ENCODE measurements at regions not wholly inside any gene's neighbourhood (a gene's known extent, or its start where the extent isn't known, plus 50 kb on each side); places are given as distances from the start of the nearest gene placed in this dataset.

GRCh38 chr4:26048950-26049349, 134.9 kb downstream of the SMIM20 start:
- Histone ChIP-seq H3K4me3 (replicated peaks; ENCODE audit: insufficient read depth, low read length) (no peak overlapping the region), H3K27ac (replicated peaks) (no peak overlapping the region)
- TF ChIP-seq REST (IDR thresholded peaks at IDR 0.05; ENCODE audit: insufficient replicate concordance, low read depth) = no peak
- TF ChIP-seq SPI1 (IDR thresholded peaks at IDR 0.05; ENCODE audit: borderline replicate concordance, low read depth) = no peak
- TF ChIP-seq, protein P1, sequence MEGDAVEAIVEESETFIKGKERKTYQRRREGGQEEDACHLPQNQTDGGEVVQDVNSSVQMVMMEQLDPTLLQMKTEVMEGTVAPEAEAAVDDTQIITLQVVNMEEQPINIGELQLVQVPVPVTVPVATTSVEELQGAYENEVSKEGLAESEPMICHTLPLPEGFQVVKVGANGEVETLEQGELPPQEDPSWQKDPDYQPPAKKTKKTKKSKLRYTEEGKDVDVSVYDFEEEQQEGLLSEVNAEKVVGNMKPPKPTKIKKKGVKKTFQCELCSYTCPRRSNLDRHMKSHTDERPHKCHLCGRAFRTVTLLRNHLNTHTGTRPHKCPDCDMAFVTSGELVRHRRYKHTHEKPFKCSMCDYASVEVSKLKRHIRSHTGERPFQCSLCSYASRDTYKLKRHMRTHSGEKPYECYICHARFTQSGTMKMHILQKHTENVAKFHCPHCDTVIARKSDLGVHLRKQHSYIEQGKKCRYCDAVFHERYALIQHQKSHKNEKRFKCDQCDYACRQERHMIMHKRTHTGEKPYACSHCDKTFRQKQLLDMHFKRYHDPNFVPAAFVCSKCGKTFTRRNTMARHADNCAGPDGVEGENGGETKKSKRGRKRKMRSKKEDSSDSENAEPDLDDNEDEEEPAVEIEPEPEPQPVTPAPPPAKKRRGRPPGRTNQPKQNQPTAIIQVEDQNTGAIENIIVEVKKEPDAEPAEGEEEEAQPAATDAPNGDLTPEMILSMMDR (IDR thresholded peaks at IDR 0.05; ENCODE audit: insufficient read depth, low read length) = no peak
- no peak for TF ChIP-seq POLR2AphosphoS5 (IDR thresholded peaks at IDR 0.05; ENCODE audit: low read depth)
- TF ChIP-seq GABPA (IDR thresholded peaks at IDR 0.05; ENCODE audit: low read depth) = no peak

DNA sequence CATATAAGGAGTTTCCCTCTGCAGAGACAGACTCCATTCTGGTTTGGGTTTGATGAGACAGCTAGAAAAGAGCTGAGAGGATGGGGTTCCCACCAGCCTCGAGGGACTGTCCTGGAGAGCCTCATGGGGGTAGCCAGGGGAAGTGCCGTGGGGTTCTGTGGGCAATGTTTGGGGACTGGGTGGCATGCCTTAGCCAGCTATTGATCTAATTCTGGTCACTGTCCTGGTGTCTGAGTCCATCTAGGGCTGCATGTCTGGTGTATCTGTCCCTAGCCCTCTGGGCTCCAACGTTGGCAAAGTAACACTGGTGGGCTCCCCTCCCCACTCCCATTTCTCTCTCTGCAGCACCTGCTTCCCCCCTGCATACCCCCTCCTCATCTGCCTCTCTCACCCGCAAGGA, 135.4 kb downstream of the SMIM20 start:
- Histone ChIP-seq H3K4me3 (replicated peaks; ENCODE audit: insufficient read depth, low read length) (no peak overlapping the region), H3K27ac (replicated peaks) (no peak overlapping the region), H3K27me3 (ENCODE audit: insufficient read depth, poor library complexity, severe bottlenecking) (no peaks in the 10 kb centered on the region)
- DNase-seq (ENCODE audit: low read depth in 1 of 2, low spot score in 1 of 2) = no peak
- no peak for TF ChIP-seq SPI1 (IDR thresholded peaks at IDR 0.05; ENCODE audit: borderline replicate concordance, low read depth)
- TF ChIP-seq POLR2AphosphoS5 (IDR thresholded peaks at IDR 0.05; ENCODE audit: low read depth) = no peak
- TF ChIP-seq REST (IDR thresholded peaks at IDR 0.05; ENCODE audit: insufficient replicate concordance, low read depth) = no peak
- TF ChIP-seq, protein P1 (IDR thresholded peaks at IDR 0.05; ENCODE audit: insufficient read depth, low read length) = no peak
- no peak for TF ChIP-seq GABPA (IDR thresholded peaks at IDR 0.05; ENCODE audit: low read depth)

More at GRCh38 chr4:26048950-26049349, 134.9 kb downstream of the SMIM20 start:
- no peak for DNase-seq (ENCODE audit: low read depth in 1 of 2, low spot score in 1 of 2)
- H3K27me3 ChIP-seq (ENCODE audit: insufficient read depth, poor library complexity, severe bottlenecking) = no peaks in the 10 kb centered on the region

- TF ChIP-seq REST (IDR thresholded peaks at IDR 0.05; ENCODE audit: insufficient replicate concordance, low read depth) = no peak
- TF ChIP-seq POLR2AphosphoS5 (IDR thresholded peaks at IDR 0.05; ENCODE audit: low read depth) = no peak
- TF ChIP-seq SPI1 (IDR thresholded peaks at IDR 0.05; ENCODE audit: borderline replicate concordance, low read depth) = no peak
- TF ChIP-seq, protein P1 (IDR thresholded peaks at IDR 0.05; ENCODE audit: insufficient read depth, low read length) = no peak
- TF ChIP-seq GABPA (IDR thresholded peaks at IDR 0.05; ENCODE audit: low read depth) = no peak
- Histone ChIP-seq H3K4me3 (replicated peaks; ENCODE audit: insufficient read depth, low read length) (no peak overlapping the region), H3K27me3 (ENCODE audit: insufficient read depth, poor library complexity, severe bottlenecking) (no peaks in the 10 kb centered on the region), H3K27ac (replicated peaks) (no peak overlapping the region)
- no peak for DNase-seq (ENCODE audit: low read depth in 1 of 2, low spot score in 1 of 2)
Observed at GRCh38 chr4:26050212-26050643, 136.2 kb downstream of the SMIM20 start.

Measured in HL-60 (cell line).